Activated CD4-positive, alpha-beta memory T cell treated with anti-CD3 and anti-CD28 coated beads, Interleukin-2, amount 10 ng/mL, durations not matched to agents 7 days and 5 days (primary cell): ENCODE measurements at regions not wholly inside any gene's neighbourhood (a gene's known extent, or its start where the extent isn't known, plus 50 kb on each side); places are given as distances from the start of the nearest gene placed in this dataset.

ENCODE experiments used
- CTCF ChIA-PET: fragments of 350-600 bp; sonication (Branson Sonifier 250); formaldehyde crosslinking; loops from one replicate; lab custom pipeline; 2021; ENCODE audit warnings: antibody characterized with exemption, inconsistent platforms; lab: Charles Lee
- POLR2A ChIA-PET: fragments of 350-600 bp; sonication (Branson Sonifier 250); formaldehyde crosslinking; loops from one replicate; lab custom pipeline; 2021; ENCODE audit warnings: antibody characterized with exemption; lab: Charles Lee
- DNase-seq: peaks from one replicate; pipeline ENCODE4 v3.0.0-alpha.2; 2020
- H3K27ac Mint-ChIP-seq: one replicate; pipeline ENCODE4 v1.8.0; 2021; ENCODE audit warnings: mild to moderate bottlenecking, mixed read lengths
- H3K27me3 Mint-ChIP-seq: one replicate; pipeline ENCODE4 v1.8.0; 2021; ENCODE audit warnings: mixed read lengths
- H3K36me3 Mint-ChIP-seq: one replicate; pipeline ENCODE4 v1.8.0; 2021; ENCODE audit warnings: low read depth, mixed read lengths
- H3K4me1 Mint-ChIP-seq: one replicate; pipeline ENCODE4 v1.8.0; 2021; ENCODE audit warnings: mixed read lengths
- H3K4me3 Mint-ChIP-seq: one replicate; pipeline ENCODE4 v1.8.0; 2021; ENCODE audit warnings: mild to moderate bottlenecking, mixed read lengths
- H3K9me3 Mint-ChIP-seq: one replicate; pipeline ENCODE4 v1.8.0; 2021; ENCODE audit warnings: mixed read lengths

DNA sequence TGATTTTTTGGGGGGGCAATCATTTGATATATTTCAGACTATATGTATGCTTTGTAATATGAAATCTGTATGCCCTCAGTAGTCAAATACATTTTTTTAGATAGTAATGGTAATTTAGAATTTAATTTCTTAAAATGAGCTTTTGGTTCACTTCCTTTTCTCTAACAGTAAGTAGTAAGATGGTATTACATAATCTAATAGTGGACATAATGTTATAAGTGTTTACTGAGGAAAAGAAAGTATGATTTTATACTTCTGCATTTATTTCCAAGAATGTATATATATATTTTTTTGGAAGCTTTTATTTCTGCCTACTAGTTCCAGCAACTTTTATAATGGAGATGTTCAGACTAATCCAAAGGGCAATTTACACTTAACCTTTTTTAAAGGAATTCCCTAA lies 1450.7 kb upstream of the TENM3 start:
- Mint-ChIP-seq H3K4me1 (no peaks in the 10 kb centered on the region), H3K9me3 (no peaks in the 10 kb centered on the region), H3K27ac (no peak overlapping the region), H3K4me3 (no peak overlapping the region), H3K36me3 (no peaks in the 10 kb centered on the region), H3K27me3 (no peaks in the 10 kb centered on the region)
- CTCF ChIA-PET: no interaction called here
- no peak for DNase-seq
- POLR2A ChIA-PET: no interaction called here

DNA sequence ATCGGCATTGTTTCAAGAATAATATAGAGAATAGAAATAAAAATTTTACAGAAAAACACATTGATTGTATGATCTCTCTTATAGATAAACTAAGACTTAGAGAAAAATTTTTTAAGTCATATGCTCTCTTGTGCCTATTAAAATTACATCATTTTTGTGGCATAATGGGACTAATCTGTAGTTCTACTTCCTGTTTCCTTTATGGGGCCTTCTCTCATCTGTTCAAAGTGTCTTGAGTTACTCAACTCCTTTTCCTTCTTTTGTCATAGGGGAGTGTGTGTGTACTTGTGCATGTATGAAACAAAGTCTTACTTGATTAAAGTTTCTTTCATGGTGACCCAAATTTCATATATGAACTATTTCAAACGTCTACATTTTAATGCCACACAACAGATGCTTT lies 1448.9 kb upstream of the TENM3 start:
- H3K27me3 Mint-ChIP-seq: no peaks in the 10 kb centered on the region
- H3K36me3 Mint-ChIP-seq: no peaks in the 10 kb centered on the region

DNA sequence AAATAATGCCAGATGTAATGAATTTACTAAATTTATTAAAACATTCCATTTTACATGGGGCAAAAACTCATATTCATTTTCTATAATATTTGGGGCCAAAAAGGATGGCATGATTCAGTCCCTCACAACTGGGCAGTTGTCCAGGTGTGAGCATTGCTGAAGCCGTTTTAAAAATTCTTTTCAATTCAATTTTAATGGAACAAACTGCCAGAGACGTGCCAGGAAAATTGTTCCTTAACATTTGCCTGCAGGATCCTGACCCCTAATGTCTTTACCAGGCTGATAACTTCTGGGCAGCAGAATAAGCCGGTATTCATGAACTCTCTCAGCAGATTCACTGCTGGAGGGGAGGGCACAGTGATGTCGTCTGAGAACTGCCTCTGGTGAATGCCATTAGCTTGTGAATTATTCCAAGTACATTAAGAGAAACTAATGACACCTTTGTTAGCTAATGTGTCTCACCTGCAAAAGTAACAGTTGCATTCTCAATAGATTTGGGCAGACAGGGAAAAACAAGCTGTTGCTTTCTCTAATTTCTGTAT lies 1445.1 kb upstream of the TENM3 start:
- Mint-ChIP-seq H3K36me3 (no peaks in the 10 kb centered on the region), H3K27ac (no peak overlapping the region), H3K4me3 (no peak overlapping the region), H3K27me3 (no peaks in the 10 kb centered on the region), H3K4me1 (no peaks in the 10 kb centered on the region), H3K9me3 (no peaks in the 10 kb centered on the region)
- no peak for DNase-seq
- ChIA-PET CTCF (no interaction called here), POLR2A (no interaction called here)

More for the DNA sequence above, 1448.9 kb upstream of the TENM3 start:
- POLR2A ChIA-PET: no interaction called here
- Mint-ChIP-seq H3K4me3 (no peak overlapping the region), H3K9me3 (no peaks in the 10 kb centered on the region), H3K4me1 (no peaks in the 10 kb centered on the region), H3K27ac (no peak overlapping the region)
- CTCF ChIA-PET: no interaction called here
- no peak for DNase-seq

DNA sequence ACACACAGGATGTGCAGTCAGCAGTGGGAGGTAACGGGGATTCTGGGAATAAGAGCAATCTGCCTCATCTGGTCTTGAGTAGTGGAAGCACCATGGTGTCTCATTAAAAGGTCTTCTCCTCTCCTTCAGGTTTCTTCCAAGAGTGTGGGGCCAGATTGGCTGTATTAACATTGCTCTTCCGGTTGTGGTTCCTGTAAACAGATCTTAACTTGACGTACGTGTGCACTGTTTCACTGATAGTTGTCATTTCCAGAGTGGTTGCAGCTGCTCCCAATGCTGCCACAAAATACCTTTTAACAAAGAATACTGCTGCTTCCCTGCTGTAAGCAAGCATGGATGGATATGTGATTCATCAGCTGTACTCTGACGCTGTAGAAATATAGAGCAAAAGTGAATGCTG lies 1443.4 kb upstream of the TENM3 start:
- no peak overlapping the region for H3K4me3 Mint-ChIP-seq
- H3K36me3 Mint-ChIP-seq: no peaks in the 10 kb centered on the region
- DNase-seq: no peak
- no peaks in the 10 kb centered on the region for H3K4me1 Mint-ChIP-seq
- ChIA-PET CTCF (no interaction called here), POLR2A (no interaction called here)
- H3K27me3 Mint-ChIP-seq: no peaks in the 10 kb centered on the region
- H3K27ac Mint-ChIP-seq: no peak overlapping the region
- no peaks in the 10 kb centered on the region for H3K9me3 Mint-ChIP-seq

DNA sequence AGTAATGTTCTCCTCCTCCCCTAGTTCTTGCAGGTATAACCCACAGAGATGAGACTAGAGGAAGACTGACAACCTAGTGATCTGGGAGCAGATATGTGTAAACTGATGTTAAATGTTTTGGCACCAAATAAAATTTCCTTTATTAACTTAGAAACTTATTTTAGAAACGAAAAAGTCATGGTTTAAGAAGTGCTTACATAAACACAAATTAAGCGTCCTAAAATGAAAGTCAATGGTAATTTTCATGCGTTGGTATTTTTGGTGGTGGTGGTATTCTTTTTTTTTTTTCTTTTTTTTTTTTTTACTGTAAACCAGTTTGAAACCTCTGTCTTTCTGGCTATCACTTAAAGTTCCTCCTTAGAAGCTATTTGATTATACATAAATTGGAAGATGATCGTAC lies 1438.1 kb upstream of the TENM3 start:
- Mint-ChIP-seq H3K9me3 (no peaks in the 10 kb centered on the region), H3K4me3 (no peak overlapping the region), H3K36me3 (no peaks in the 10 kb centered on the region), H3K27ac (no peak overlapping the region), H3K27me3 (no peaks in the 10 kb centered on the region), H3K4me1 (no peaks in the 10 kb centered on the region)
- ChIA-PET CTCF (no interaction called here), POLR2A (no interaction called here)
- DNase-seq: no peak

DNA sequence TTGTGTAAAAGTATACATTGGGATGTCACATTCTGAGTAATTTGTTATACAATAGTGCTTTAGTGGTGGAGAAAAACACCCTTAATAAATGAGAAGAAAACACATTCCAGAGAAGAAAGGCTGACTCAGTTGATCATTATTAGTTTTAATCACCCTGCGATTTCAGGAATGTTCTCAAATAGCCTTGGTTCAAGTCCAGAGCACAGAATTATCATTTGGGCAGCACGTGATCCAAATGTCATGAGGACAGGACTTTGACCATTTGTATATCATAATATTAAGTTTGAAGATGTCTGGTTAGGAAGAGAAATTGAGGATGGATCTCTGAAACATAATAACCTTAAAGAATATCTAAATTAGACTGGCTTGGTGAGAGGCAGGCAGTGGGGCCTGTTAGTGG lies 1434.3 kb upstream of the TENM3 start:
- CTCF ChIA-PET: no interaction called here
- Mint-ChIP-seq H3K4me1 (no peaks in the 10 kb centered on the region), H3K9me3 (no peaks in the 10 kb centered on the region), H3K27ac (no peak overlapping the region), H3K27me3 (no peaks in the 10 kb centered on the region), H3K36me3 (no peaks in the 10 kb centered on the region), H3K4me3 (no peak overlapping the region)
- no peak for DNase-seq
- POLR2A ChIA-PET: no interaction called here

DNA sequence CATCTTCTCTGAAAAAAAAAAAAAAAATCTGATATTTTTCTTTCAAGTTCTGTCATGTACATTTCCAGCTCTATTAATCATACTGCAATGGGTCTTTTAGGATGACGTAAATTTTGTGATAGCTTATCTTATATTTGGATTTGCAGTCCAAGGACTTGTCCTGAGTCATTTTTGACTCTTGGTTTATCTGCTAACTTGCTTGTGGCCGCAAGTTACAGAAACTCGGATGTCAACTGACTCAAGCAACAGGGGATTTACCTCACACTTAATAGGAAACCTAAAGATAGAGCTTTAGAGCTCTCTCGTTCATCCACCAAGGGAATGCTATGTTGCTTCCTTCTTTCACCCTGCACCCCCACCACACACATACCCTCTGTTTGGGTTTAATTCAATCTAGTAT lies 1433.8 kb upstream of the TENM3 start:
- H3K9me3 Mint-ChIP-seq: no peaks in the 10 kb centered on the region
- POLR2A ChIA-PET: no interaction called here
- H3K4me1 Mint-ChIP-seq: no peaks in the 10 kb centered on the region
- no peak for DNase-seq
- no peaks in the 10 kb centered on the region for H3K36me3 Mint-ChIP-seq
- no peak overlapping the region for H3K27ac Mint-ChIP-seq
- H3K27me3 Mint-ChIP-seq: no peaks in the 10 kb centered on the region
- H3K4me3 Mint-ChIP-seq: no peak overlapping the region
- CTCF ChIA-PET: no interaction called here

DNA sequence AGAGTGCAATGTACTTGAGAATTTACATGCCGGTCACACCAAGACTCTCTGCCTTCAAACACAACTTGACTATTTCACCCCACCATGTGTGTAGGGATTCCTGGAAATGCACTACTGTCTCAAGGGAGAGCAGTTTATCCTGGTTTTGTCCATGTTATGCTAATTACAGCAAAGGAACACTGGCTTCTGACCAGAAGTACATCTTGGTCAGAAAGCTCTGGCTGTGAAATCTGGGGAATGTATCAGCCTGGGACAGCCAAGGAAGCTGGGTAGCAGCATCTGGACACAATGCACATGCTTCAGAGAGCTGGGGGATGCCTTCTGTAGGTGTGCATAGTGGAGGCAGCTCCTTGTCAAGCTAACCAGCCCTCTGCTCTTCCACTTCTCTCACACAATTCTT lies 1432.6 kb upstream of the TENM3 start:
- POLR2A ChIA-PET: no interaction called here
- CTCF ChIA-PET: no interaction called here
- no peaks in the 10 kb centered on the region for H3K27me3 Mint-ChIP-seq
- H3K27ac Mint-ChIP-seq: no peak overlapping the region
- H3K4me3 Mint-ChIP-seq: no peak overlapping the region
- DNase-seq: no peak
- no peaks in the 10 kb centered on the region for H3K36me3 Mint-ChIP-seq
- no peaks in the 10 kb centered on the region for H3K4me1 Mint-ChIP-seq
- no peaks in the 10 kb centered on the region for H3K9me3 Mint-ChIP-seq

DNA sequence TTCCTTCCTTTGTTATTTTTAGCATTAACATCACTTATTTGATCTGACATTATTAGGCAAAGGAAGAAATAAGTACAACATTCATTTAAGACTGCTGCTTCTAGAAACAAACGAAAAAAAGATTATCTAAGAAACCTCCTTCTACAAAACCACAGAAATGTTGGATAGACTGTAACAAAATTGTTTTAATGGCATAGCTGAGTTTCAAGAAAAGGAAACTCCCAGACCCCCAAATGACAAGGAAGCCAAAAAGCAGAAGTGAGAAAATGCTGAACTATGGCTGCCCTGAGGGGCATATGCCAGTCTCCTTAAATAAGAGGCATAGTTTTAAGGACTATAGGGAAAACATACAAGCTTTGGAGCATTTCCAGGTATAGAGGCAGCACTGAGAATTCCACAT lies 1431.6 kb upstream of the TENM3 start:
- ChIA-PET CTCF (no interaction called here), POLR2A (no interaction called here)
- Mint-ChIP-seq H3K4me1 (no peaks in the 10 kb centered on the region), H3K9me3 (no peaks in the 10 kb centered on the region), H3K4me3 (no peak overlapping the region), H3K36me3 (no peaks in the 10 kb centered on the region), H3K27me3 (no peaks in the 10 kb centered on the region), H3K27ac (no peak overlapping the region)
- no peak for DNase-seq

DNA sequence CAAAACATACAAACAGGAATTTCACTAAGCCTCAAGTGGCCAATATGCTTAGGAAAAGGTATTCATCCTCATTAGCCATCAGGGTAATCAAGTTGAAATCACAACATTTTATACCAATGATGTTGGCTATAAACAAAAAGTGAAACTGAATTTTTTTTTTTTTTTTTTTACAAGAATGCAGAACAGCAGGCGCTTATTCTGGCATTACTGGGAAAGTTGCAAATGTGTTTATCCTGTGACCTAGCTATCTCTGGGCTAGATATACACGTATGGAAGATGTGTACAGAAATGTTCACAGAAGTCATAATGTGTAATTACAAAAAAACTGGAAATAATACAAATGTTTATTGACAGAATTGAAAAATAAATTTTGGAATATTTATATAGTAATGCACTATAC lies 1430.4 kb upstream of the TENM3 start:
- Mint-ChIP-seq H3K9me3 (no peaks in the 10 kb centered on the region), H3K36me3 (no peaks in the 10 kb centered on the region), H3K27me3 (no peaks in the 10 kb centered on the region), H3K4me1 (no peaks in the 10 kb centered on the region), H3K27ac (no peak overlapping the region), H3K4me3 (no peak overlapping the region)
- CTCF ChIA-PET: no interaction called here
- DNase-seq: no peak
- POLR2A ChIA-PET: no interaction called here

DNA sequence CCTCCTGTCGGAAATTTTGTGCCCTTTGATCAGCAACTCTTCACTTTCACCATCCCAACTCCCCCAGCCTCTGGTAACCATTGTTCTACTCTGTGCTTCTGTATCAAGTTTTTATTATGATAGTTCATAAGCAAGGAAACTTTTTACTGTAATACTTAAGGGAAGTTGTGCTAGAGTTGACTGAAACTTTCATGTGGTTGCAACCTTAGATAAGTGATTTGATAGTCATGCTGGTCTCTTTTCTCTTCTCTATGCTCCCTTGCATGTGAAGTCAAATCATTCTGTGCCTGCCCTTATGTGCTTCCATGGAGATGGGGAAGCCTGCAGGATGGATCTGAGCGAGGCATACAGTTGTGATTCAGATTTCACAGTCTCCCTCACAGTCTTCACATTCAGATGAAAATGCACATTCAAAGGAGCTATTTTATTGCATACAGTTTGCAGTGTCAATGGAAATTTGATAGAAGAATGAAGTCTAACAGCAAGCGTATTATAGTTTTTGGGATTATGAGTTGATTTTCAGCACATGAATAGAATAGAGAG lies 1428.3 kb upstream of the TENM3 start:
- no peaks in the 10 kb centered on the region for H3K36me3 Mint-ChIP-seq

DNA sequence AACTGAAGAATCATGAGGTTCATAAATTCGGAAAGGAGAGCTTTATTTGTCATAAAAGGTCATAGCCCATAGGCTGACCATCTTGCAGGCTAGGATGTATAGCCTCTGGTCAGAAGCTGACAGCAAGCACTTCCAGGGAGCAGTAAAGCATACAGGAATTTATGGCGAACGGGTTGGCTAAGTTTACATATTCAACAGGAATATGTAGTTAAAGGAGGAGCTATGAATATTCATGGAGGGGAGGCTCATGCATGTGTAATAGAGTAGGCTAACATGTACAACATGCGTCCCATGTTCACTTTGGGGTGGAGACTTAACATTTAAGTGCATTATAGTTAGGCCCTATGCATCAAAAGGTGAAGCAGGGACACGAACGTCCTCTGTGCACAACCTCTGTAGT lies 1425.7 kb upstream of the TENM3 start:
- ChIA-PET CTCF (no interaction called here), POLR2A (no interaction called here)
- DNase-seq: no peak
- Mint-ChIP-seq H3K4me1 (no peaks in the 10 kb centered on the region), H3K27me3 (no peaks in the 10 kb centered on the region), H3K36me3 (no peaks in the 10 kb centered on the region), H3K4me3 (no peak overlapping the region), H3K27ac (no peak overlapping the region), H3K9me3 (no peaks in the 10 kb centered on the region)

More for the DNA sequence above, 1428.3 kb upstream of the TENM3 start:
- no peaks in the 10 kb centered on the region for H3K27me3 Mint-ChIP-seq
- no peak overlapping the region for H3K4me3 Mint-ChIP-seq
- DNase-seq: no peak
- POLR2A ChIA-PET: no interaction called here
- no peak overlapping the region for H3K27ac Mint-ChIP-seq
- CTCF ChIA-PET: no interaction called here
- H3K9me3 Mint-ChIP-seq: no peaks in the 10 kb centered on the region
- H3K4me1 Mint-ChIP-seq: no peaks in the 10 kb centered on the region

DNA sequence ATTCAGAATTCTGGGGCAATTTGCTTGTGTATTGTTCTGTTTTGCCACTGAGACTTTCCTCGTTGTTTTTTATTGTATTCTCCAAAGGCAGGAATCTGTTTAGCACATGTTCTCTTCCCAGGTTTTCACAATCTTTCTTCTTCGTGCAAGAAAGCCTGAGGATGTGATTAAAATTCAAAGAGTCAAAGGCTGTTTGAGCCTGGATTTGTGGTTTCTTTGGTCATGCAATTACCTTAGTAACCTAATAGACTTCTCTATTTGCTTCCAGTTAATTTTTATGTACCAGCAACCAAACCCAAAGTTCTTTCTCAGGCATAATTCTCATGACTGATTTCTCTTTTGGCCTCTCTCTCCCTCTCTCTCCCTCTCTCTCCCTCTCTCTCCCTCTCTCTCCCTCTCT lies 1420.1 kb upstream of the TENM3 start:
- Mint-ChIP-seq H3K36me3 (no peaks in the 10 kb centered on the region), H3K27me3 (no peaks in the 10 kb centered on the region), H3K4me1 (no peaks in the 10 kb centered on the region), H3K27ac (no peak overlapping the region), H3K4me3 (no peak overlapping the region), H3K9me3 (no peaks in the 10 kb centered on the region)
- ChIA-PET POLR2A (no interaction called here), CTCF (no interaction called here)
- no peak for DNase-seq

DNA sequence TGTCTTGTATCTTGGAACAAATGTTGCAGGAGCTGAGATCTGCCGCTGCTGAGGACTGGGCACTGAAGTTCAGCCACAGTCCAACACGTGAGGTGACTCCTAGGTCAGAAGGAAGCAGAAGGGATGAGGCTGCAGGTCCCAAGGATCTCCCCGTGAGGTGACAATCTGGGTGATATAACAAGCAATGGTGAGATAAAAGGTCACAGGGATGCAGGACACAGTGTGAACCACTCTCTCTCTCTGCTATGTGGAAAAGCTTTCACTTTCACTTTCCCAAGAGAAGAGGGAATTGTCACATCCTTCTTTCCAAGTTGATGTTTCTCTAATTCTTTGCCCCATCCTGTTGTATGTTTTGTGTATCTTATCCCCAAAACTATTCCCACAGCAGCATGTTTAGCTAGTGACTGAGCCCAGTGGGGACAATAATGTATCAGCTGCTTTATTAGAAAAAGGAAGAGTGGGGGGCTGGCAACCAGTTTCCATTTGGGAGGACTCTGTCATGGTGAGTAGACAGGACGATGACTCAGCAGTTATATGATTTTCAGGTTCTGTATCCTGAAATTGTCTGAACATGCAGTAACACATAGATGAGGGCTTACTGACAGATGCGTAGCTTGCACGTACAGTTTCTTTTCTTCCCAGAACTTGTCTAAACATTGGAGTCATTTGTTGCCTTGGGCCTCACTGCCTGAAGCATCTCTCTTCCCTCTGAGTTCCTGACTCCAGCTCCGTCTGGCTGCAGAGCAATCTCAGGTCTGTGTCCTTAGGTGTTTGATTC lies 1415.8 kb upstream of the TENM3 start:
- Mint-ChIP-seq H3K27me3 (no peaks in the 10 kb centered on the region), H3K4me3 (no peak overlapping the region), H3K27ac (no peak overlapping the region), H3K4me1 (no peaks in the 10 kb centered on the region), H3K9me3 (no peaks in the 10 kb centered on the region), H3K36me3 (no peaks in the 10 kb centered on the region)
- ChIA-PET POLR2A (no interaction called here), CTCF (no interaction called here)
- DNase-seq: no peak
